CD14-positive monocyte (primary cell): ENCODE measurements at regions not wholly inside any gene's neighbourhood (a gene's known extent, or its start where the extent isn't known, plus 50 kb on each side); places are given as distances from the start of the nearest gene placed in this dataset.

Source experiments
- DNase-seq, 3 donors: peaks; one replicate each; pipeline ENCODE4 v3.0.0-alpha.2; 2011 to 2022
- H2AFZ ChIP-seq: 2 replicates; pipeline ENCODE4 v1.6.0; 2012; ENCODE audit warnings: mild to moderate bottlenecking, low read depth, low read length, inconsistent platforms; ENCODE audit not compliant: insufficient read depth, poor library complexity, severe bottlenecking
- H3K27ac ChIP-seq, 2 donors: 1 replicate in 1 of 2; 2 replicates in 1 of 2; pipeline ENCODE4 v1.5.1; 2012 to 2013; ENCODE audit warnings: low read length in 2 of 2, control low read depth in 1 of 2, inconsistent platforms in 1 of 2, low read depth in 1 of 2, mild to moderate bottlenecking in 1 of 2
- H3K27me3 ChIP-seq, 2 donors: one replicate each; pipeline versions ENCODE4 v1.6.0 to v1.6.1; 2011 to 2013; ENCODE audit warnings: low read length in 2 of 2; ENCODE audit not compliant: control insufficient read depth in 2 of 2, insufficient read depth in 2 of 2
- H3K36me3 ChIP-seq, 2 donors: replicated peaks in 1 of 2; 1 replicate in 1 of 2; 2 replicates in 1 of 2; pipeline versions ENCODE4 v1.5.1 to v1.6.1; 2012 to 2013; ENCODE audit warnings: low read length in 2 of 2, control low read depth in 1 of 2, inconsistent platforms in 1 of 2, mild to moderate bottlenecking in 1 of 2; ENCODE audit not compliant: insufficient read depth in 2 of 2, control insufficient read depth in 1 of 2
- H3K4me1 ChIP-seq, 2 donors: 1 replicate in 1 of 2; 2 replicates in 1 of 2; pipeline versions ENCODE4 v1.5.1 to v1.6.1; 2012 to 2013; ENCODE audit warnings: low read length in 2 of 2, control low read depth in 1 of 2, inconsistent platforms in 1 of 2, mild to moderate bottlenecking in 1 of 2, moderate library complexity in 1 of 2; ENCODE audit not compliant: insufficient read depth in 2 of 2, control insufficient read depth in 1 of 2
- H3K4me2 ChIP-seq: replicated peaks from 2 replicates; pipeline ENCODE3; 2012; ENCODE audit warnings: low read length, moderate library complexity, mild to moderate bottlenecking; ENCODE audit not compliant: poor library complexity, severe bottlenecking; ENCODE audit errors: extremely low read depth
- H3K4me3 ChIP-seq, 3 experiments: fragments of 200-600 bp in 1 of 3; sonication (generic) in 1 of 3; replicated peaks in 1 of 3; 1 replicate in 2 of 3; 2 replicates in 1 of 3; pipeline ENCODE4 v1.5.1; 2011 to 2013; ENCODE audit warnings: low read length in 3 of 3, mild to moderate bottlenecking in 3 of 3, control low read depth in 2 of 3, low read depth in 2 of 3, inconsistent platforms in 1 of 3, moderate library complexity in 1 of 3
- H3K79me2 ChIP-seq: 2 replicates; pipeline ENCODE4 v1.6.0; 2012; ENCODE audit warnings: mild to moderate bottlenecking, control low read depth, inconsistent platforms, low read length, moderate library complexity; ENCODE audit not compliant: insufficient read depth
- H3K9ac ChIP-seq: 2 replicates; pipeline ENCODE4 v1.6.0; 2017; ENCODE audit warnings: low read length, mild to moderate bottlenecking; ENCODE audit not compliant: insufficient read depth, poor library complexity, severe bottlenecking
- H3K9me3 ChIP-seq, 2 donors: replicated peaks in 1 of 2; 1 replicate in 1 of 2; 2 replicates in 1 of 2; pipeline versions ENCODE4 v1.5.1 to v1.6.1; 2012 to 2013; ENCODE audit warnings: low read length in 2 of 2, control low read depth in 1 of 2; ENCODE audit not compliant: control insufficient read depth in 1 of 2, insufficient read depth in 1 of 2
- H4K20me1 ChIP-seq: 2 replicates; pipeline ENCODE4 v1.6.0; 2012; ENCODE audit warnings: mild to moderate bottlenecking, low read length, control low read depth, moderate library complexity; ENCODE audit not compliant: insufficient read depth
- H3K27ac Mint-ChIP-seq, 7 donors: one replicate each; pipeline ENCODE4 v1.8.0; 2020; ENCODE audit warnings: mild to moderate bottlenecking in 7 of 7, mixed read lengths in 7 of 7, moderate library complexity in 6 of 7, inconsistent platforms in 2 of 7
- H3K27me3 Mint-ChIP-seq, 3 donors: one replicate each; pipeline ENCODE4 v1.8.0; 2021 to 2022; ENCODE audit warnings: low read depth in 3 of 3, mild to moderate bottlenecking in 3 of 3, mixed read lengths in 3 of 3, moderate library complexity in 3 of 3, inconsistent platforms in 1 of 3
- H3K36me3 Mint-ChIP-seq, 2 donors: one replicate each; pipeline ENCODE4 v1.8.0; 2020; ENCODE audit warnings: mixed read lengths in 2 of 2, inconsistent platforms in 1 of 2, mild to moderate bottlenecking in 1 of 2
- H3K4me1 Mint-ChIP-seq: one replicate; pipeline ENCODE4 v1.8.0; 2020; ENCODE audit warnings: mild to moderate bottlenecking, mixed read lengths
- H3K4me3 Mint-ChIP-seq, 2 donors: one replicate each; pipeline ENCODE4 v1.8.0; 2020; ENCODE audit warnings: mild to moderate bottlenecking in 2 of 2, mixed read lengths in 2 of 2, moderate library complexity in 1 of 2
- H3K9me3 Mint-ChIP-seq, 7 donors: one replicate each; pipeline ENCODE4 v1.8.0; 2020 to 2022; ENCODE audit warnings: mixed read lengths in 7 of 7, mild to moderate bottlenecking in 6 of 7, moderate library complexity in 6 of 7, inconsistent platforms in 2 of 7
- WGBS: methylation state at CpG from one replicate; pipeline ENCODE4 v1.1.5; 2013; ENCODE audit warnings: missing lambda C conversion rate; ENCODE audit not compliant: insufficient coverage; 5-methylcytosine and 5-hydroxymethylcytosine counted together
- intact Hi-C, 2 donors: fragments of 100-400 bp; cut with micrococcal nuclease; formaldehyde crosslinking; loops; one replicate each; pipeline versions ENCODE4 v1.15.0 to v1.15.1; 2023
- TF ChIP-seq, protein P1 (sequence below): fragments of 200-600 bp; IDR thresholded peaks from one replicate; pipeline ENCODE4 v1.8.0; 2022; ENCODE audit warnings: antibody characterized with exemption, mild to moderate bottlenecking

DNA sequence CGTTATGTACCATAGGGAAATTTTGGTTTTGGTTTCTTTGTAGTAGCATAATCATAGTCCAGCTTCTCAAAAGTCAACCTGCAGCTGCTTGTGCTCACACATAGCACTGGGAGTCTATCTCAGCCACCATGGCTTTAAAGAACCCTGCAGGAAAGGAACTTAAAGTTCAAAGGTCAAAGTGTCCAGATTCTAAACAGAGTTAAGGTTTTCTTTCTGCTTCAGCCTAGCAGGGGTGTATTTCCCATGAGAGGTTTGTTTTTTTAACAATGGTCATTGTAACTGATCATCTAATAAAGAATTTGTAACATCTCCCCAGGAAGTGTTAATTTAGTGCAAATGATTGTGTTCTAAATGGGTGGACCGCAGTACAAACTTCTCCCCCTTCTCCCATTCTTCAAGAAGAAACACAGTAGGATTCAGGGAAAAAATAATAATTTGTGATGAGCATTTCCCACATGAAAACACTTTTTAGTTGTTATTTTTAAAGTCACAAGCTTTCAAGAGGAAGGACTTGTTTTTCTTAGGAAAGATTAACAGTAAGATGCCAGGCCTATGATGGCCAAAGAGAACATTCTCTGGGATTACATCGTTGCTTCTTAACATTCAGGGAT lies 168.0 kb downstream of the EFNB2 start:
- no peak overlapping the region for H2AFZ ChIP-seq
- no peaks in the 10 kb centered on the region for H3K36me3 ChIP-seq
- DNase-seq = no peak
- no peak overlapping the region for H3K4me2 ChIP-seq
- Mint-ChIP-seq H3K4me3 (no peak overlapping the region), H3K4me1 (no peaks in the 10 kb centered on the region), H3K36me3 (no peaks in the 10 kb centered on the region), H3K27ac (no peak overlapping the region), H3K27me3 (peaks cover 0 to 3% (median 2%) of the 10 kb centered on the region in 3 donors), H3K9me3 (peaks cover 2 to 9% (median 5%) of the 10 kb centered on the region in 7 donors)
- H3K27me3 ChIP-seq = no peaks in the 10 kb centered on the region
- H3K27ac ChIP-seq = no peak overlapping the region
- intact Hi-C loops = no loop called here
- no peaks in the 10 kb centered on the region for H4K20me1 ChIP-seq
- no peaks in the 10 kb centered on the region for H3K4me1 ChIP-seq
- H3K9me3 ChIP-seq = peaks cover 0 to 3% of the 10 kb centered on the region in 2 donors
- H3K79me2 ChIP-seq = no peaks in the 10 kb centered on the region
- no CpG with 5 or more reads among the region's 3 CpGs for WGBS
- H3K4me3 ChIP-seq = no peak overlapping the region
- TF ChIP-seq, protein P1, sequence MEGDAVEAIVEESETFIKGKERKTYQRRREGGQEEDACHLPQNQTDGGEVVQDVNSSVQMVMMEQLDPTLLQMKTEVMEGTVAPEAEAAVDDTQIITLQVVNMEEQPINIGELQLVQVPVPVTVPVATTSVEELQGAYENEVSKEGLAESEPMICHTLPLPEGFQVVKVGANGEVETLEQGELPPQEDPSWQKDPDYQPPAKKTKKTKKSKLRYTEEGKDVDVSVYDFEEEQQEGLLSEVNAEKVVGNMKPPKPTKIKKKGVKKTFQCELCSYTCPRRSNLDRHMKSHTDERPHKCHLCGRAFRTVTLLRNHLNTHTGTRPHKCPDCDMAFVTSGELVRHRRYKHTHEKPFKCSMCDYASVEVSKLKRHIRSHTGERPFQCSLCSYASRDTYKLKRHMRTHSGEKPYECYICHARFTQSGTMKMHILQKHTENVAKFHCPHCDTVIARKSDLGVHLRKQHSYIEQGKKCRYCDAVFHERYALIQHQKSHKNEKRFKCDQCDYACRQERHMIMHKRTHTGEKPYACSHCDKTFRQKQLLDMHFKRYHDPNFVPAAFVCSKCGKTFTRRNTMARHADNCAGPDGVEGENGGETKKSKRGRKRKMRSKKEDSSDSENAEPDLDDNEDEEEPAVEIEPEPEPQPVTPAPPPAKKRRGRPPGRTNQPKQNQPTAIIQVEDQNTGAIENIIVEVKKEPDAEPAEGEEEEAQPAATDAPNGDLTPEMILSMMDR = no peak
- no peak overlapping the region for H3K9ac ChIP-seq

GRCh38 chr13:106362707-106363106 lies 172.8 kb downstream of the EFNB2 start:
- no peaks in the 10 kb centered on the region for H3K79me2 ChIP-seq
- no peaks in the 10 kb centered on the region for H3K36me3 Mint-ChIP-seq

More at GRCh38 chr13:106362707-106363106, 172.8 kb downstream of the EFNB2 start:
- Mint-ChIP-seq H3K27ac (no peak overlapping the region), H3K4me3 (no peak overlapping the region), H3K27me3 (peaks cover 0 to 3% (median 1%) of the 10 kb centered on the region in 3 donors), H3K4me1 (no peaks in the 10 kb centered on the region), H3K9me3 (peaks cover 6 to 15% (median 11%) of the 10 kb centered on the region in 7 donors)
- H3K4me2 ChIP-seq = no peak overlapping the region
- H3K4me1 ChIP-seq = no peaks in the 10 kb centered on the region
- H3K36me3 ChIP-seq = no peaks in the 10 kb centered on the region
- no peak overlapping the region for H3K9ac ChIP-seq
- H4K20me1 ChIP-seq = no peaks in the 10 kb centered on the region
- TF ChIP-seq, protein P1 = no peak
- no peak overlapping the region for H3K27ac ChIP-seq
- H2AFZ ChIP-seq = no peak overlapping the region
- peaks cover 10 to 16% of the 10 kb centered on the region in 2 donors for H3K9me3 ChIP-seq
- H3K27me3 ChIP-seq = no peaks in the 10 kb centered on the region
- intact Hi-C loops = no loop called here
- no peak overlapping the region for H3K4me3 ChIP-seq
- 75% methylated on average over 1 of the region's 5 CpGs for WGBS
- no peak for DNase-seq
